ENCODE measurements at regions not wholly inside any gene's neighbourhood (a gene's known extent, or its start where the extent isn't known, plus 50 kb on each side); places are given as distances from the start of the nearest gene placed in this dataset.

DNA sequence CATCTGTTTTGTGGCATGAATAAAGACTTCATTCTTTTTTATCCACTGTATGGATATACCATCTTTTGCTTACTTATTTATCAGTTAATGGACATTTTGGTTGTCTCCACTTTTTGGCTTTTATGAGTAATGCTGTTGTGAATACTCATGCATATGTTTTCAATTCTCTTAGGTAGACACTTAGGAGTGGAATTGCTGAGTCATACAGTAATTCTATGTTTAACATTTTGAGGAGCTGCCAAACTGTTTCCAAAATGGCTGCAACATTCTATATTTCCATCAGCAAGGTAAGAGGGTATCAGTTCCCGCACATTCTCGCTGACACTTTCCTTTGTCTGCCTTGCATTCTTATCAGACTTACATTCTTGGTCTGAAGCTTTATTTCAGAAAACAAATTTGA is 191.1 kb downstream of the WNT5A start:
- TF ChIP-seq, protein P1, sequence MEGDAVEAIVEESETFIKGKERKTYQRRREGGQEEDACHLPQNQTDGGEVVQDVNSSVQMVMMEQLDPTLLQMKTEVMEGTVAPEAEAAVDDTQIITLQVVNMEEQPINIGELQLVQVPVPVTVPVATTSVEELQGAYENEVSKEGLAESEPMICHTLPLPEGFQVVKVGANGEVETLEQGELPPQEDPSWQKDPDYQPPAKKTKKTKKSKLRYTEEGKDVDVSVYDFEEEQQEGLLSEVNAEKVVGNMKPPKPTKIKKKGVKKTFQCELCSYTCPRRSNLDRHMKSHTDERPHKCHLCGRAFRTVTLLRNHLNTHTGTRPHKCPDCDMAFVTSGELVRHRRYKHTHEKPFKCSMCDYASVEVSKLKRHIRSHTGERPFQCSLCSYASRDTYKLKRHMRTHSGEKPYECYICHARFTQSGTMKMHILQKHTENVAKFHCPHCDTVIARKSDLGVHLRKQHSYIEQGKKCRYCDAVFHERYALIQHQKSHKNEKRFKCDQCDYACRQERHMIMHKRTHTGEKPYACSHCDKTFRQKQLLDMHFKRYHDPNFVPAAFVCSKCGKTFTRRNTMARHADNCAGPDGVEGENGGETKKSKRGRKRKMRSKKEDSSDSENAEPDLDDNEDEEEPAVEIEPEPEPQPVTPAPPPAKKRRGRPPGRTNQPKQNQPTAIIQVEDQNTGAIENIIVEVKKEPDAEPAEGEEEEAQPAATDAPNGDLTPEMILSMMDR (IDR thresholded peaks at IDR 0.05) = no peak
- no peak overlapping the region for H3K4me3 ChIP-seq
- no peaks in the 10 kb centered on the region for H3K27me3 ChIP-seq
- no peak for DNase-seq (ENCODE audit: low spot score)
- H3K27ac ChIP-seq = no peak overlapping the region
- no peaks in the 10 kb centered on the region for H3K9me3 ChIP-seq
- no peaks in the 10 kb centered on the region for H3K4me1 ChIP-seq
- no peaks in the 10 kb centered on the region for H3K36me3 ChIP-seq

DNA sequence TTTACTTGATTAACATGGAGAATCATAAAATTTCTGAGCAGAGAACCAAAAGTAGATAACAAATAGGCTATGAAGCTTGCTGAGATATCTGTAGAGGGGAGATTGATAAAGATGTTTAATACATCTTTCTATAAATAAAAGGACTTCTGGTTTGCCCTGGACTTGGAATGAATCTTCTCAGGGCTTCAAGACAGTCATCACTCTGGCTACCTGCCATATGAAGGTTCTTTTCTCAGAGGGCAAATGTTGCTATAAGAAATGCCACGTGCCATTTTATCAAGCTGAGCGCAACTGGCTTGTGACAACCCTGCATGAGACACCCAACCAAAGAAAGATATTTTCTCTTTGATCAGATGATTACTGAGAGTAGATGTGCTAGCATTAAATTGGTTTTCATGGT is 192.5 kb downstream of the WNT5A start:
- Histone ChIP-seq H3K36me3 (no peaks in the 10 kb centered on the region), H3K9me3 (no peaks in the 10 kb centered on the region), H3K27ac (no peak overlapping the region), H3K4me1 (no peaks in the 10 kb centered on the region), H3K27me3 (no peaks in the 10 kb centered on the region), H3K4me3 (no peak overlapping the region)
- TF ChIP-seq, protein P1 (IDR thresholded peaks at IDR 0.05) = no peak
- DNase-seq (ENCODE audit: low spot score) = no peak

DNA sequence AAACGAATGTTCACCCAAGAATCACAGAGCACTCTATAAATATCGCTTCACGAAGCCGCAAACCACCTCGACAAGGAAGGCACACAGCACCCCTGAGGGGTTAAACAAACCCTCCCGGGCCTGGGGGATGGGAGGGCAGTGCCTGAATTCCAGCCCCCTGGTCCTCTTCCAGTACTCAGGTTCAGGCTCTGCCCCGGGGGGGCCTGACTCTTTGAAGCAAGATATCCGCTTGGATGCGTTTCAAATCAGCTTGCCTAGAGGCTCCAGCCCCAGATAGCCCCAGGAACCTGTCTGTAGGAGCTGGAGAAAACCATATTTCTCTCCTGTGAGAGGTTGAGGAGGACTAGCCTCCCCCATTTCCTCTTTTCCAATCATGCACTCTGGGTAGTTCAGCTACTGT is 194.7 kb downstream of the WNT5A start:
- H3K9me3 ChIP-seq = no peaks in the 10 kb centered on the region
- H3K27ac ChIP-seq = no peak overlapping the region
- DNase-seq (ENCODE audit: low spot score) = no peak
- no peaks in the 10 kb centered on the region for H3K27me3 ChIP-seq
- TF ChIP-seq, protein P1 (IDR thresholded peaks at IDR 0.05) = no peak
- no peaks in the 10 kb centered on the region for H3K36me3 ChIP-seq
- no peak overlapping the region for H3K4me3 ChIP-seq
- no peaks in the 10 kb centered on the region for H3K4me1 ChIP-seq

DNA sequence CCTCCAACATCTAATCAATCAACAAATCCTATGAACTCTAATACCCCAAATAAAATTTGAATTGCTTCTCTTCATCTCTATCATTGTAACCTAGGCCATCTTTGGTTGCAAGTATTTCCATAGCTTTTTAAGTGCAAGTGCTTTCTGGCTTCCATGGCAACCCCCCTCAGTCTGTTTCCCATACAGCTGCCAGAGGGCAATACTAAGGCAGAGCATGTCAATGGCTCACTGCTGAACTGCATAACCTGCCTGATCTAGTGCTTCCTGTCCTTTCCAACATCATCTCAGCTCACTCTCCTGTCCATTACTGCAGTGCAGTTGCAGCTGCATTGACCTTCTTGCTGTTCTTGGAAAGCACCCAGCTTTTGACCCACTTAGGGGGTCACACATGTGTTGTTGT is 198.4 kb downstream of the WNT5A start:
- Histone ChIP-seq H3K36me3 (no peaks in the 10 kb centered on the region), H3K9me3 (no peaks in the 10 kb centered on the region), H3K4me1 (no peaks in the 10 kb centered on the region), H3K27ac (no peak overlapping the region), H3K4me3 (no peak overlapping the region), H3K27me3 (no peaks in the 10 kb centered on the region)
- DNase-seq (ENCODE audit: low spot score) = no peak
- TF ChIP-seq, protein P1 (IDR thresholded peaks at IDR 0.05) = no peak

DNA sequence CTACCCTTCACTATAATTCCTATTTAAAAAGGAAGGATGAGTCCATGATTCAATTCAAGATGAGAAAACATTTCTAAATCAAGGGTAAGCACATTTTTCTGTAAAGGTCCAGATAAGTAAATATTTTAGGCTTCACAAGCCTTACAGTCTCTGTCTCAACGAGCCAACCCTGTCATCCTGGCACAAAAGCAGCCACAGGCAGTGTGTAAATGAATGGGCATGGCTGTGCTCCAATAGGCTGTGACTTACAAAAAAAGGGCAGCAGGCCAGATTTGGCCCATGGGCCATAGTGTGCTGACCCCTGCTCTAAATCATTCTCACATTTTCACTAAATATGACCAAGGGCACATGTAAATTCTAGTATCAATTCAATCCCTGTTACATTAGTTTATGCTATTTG is 200.4 kb downstream of the WNT5A start:
- TF ChIP-seq, protein P1 (IDR thresholded peaks at IDR 0.05) = no peak
- H3K27me3 ChIP-seq = no peaks in the 10 kb centered on the region
- no peaks in the 10 kb centered on the region for H3K9me3 ChIP-seq
- H3K27ac ChIP-seq = no peak overlapping the region
- H3K36me3 ChIP-seq = no peaks in the 10 kb centered on the region
- DNase-seq (ENCODE audit: low spot score) = no peak
- no peaks in the 10 kb centered on the region for H3K4me1 ChIP-seq
- H3K4me3 ChIP-seq = no peak overlapping the region

DNA sequence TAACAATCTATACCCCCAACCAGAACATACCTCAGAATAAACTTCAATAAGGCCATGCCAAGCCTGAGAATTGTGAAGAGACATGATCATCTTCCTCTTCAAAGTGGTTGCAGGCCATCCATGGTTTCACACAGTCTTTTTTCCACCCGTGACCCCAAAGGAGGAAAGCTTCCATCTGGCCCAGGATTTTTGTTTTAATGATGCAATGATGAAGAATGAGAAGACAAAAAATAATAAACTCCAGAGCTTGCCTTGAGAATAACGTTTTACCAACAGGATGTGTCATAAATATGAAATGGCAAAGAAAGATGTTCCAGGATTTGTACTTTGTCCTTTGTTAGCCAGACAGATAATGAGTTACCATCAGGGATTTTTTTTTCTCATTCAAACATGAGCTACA is 201.9 kb downstream of the WNT5A start:
- Histone ChIP-seq H3K27me3 (no peaks in the 10 kb centered on the region), H3K36me3 (no peaks in the 10 kb centered on the region), H3K4me3 (no peak overlapping the region), H3K4me1 (no peaks in the 10 kb centered on the region), H3K9me3 (no peaks in the 10 kb centered on the region), H3K27ac (no peak overlapping the region)
- no peak for DNase-seq (ENCODE audit: low spot score)
- TF ChIP-seq, protein P1 (IDR thresholded peaks at IDR 0.05) = no peak

All from right atrium auricular region (tissue), 2 donors.